ENCODE measurements at regions not wholly inside any gene's neighbourhood (a gene's known extent, or its start where the extent isn't known, plus 50 kb on each side); places are given as distances from the start of the nearest gene placed in this dataset.

DNA sequence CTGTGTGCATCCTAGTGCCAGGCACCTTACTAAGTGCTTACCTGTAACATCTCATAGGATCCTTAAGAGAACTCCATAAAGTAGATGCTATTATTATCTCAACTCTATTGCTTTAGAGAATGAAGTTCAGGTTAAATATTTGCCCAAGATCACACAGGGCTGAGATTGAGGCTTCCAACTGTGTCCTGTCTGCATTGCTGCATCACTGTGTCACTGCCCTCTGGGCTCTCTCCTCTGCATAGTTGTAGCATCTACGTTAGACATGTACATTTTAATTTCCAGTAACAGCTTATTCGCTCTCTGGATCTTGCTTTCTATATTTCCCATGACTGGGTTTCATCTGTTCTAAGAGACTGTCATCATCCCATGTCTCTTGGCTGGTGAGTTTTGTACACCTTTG is 63.6 kb upstream of the FZD8 start:
- TF ChIP-seq, protein P1, sequence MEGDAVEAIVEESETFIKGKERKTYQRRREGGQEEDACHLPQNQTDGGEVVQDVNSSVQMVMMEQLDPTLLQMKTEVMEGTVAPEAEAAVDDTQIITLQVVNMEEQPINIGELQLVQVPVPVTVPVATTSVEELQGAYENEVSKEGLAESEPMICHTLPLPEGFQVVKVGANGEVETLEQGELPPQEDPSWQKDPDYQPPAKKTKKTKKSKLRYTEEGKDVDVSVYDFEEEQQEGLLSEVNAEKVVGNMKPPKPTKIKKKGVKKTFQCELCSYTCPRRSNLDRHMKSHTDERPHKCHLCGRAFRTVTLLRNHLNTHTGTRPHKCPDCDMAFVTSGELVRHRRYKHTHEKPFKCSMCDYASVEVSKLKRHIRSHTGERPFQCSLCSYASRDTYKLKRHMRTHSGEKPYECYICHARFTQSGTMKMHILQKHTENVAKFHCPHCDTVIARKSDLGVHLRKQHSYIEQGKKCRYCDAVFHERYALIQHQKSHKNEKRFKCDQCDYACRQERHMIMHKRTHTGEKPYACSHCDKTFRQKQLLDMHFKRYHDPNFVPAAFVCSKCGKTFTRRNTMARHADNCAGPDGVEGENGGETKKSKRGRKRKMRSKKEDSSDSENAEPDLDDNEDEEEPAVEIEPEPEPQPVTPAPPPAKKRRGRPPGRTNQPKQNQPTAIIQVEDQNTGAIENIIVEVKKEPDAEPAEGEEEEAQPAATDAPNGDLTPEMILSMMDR (IDR thresholded peaks at IDR 0.05), result no peak
- no peak for TF ChIP-seq POLR2A (IDR thresholded peaks at IDR 0.05)
- DNase-seq, result no peak
- H3K4me3 ChIP-seq, result no peak overlapping the region
- no peaks in the 10 kb centered on the region for H3K27me3 ChIP-seq
- H3K4me1 ChIP-seq, result no peaks in the 10 kb centered on the region
- intact Hi-C loops (cut with DNase I; ENCODE audit: low total_unique reads), result no loop called here
- H3K36me3 ChIP-seq (ENCODE audit: low read depth, missing control alignments), result no peaks in the 10 kb centered on the region
- H3K27ac ChIP-seq, result no peak overlapping the region
- WGBS, 2 donors, result 82 to 91% methylated on average over 2 of the region's 2 CpGs
- no peaks in the 10 kb centered on the region for H3K9me3 ChIP-seq

DNA sequence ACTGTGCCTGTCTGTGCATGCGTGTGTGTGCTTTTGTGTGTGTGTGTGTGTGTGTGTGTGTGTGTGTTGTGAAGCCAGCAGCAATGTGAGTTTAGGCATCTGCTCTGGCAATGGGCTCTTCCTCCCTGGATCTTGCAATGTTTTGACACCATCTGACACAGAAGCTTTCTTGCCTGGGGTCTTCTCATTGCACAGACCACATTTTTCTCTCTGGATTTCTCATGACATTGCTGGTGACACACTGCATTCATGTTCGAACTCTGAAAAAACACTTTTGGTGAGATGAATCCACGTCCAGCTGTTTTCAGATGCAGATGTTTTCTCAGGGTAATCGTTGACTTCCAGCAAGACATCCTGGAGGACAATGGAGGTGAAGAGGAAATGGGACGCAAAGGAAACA is 63.0 kb upstream of the FZD8 start:
- Histone ChIP-seq H3K27ac (no peak overlapping the region), H3K27me3 (no peaks in the 10 kb centered on the region), H3K4me1 (no peaks in the 10 kb centered on the region), H3K4me3 (no peak overlapping the region), H3K9me3 (no peaks in the 10 kb centered on the region), H3K36me3 (ENCODE audit: low read depth, missing control alignments) (no peaks in the 10 kb centered on the region)
- no peak for DNase-seq
- no peak for TF ChIP-seq POLR2A (IDR thresholded peaks at IDR 0.05)
- TF ChIP-seq, protein P1 (IDR thresholded peaks at IDR 0.05), result no peak
- WGBS, 2 donors, result 78 to 83% methylated on average over 5 of the region's 5 CpGs
- intact Hi-C loops (cut with DNase I; ENCODE audit: low total_unique reads), result no loop called here

DNA sequence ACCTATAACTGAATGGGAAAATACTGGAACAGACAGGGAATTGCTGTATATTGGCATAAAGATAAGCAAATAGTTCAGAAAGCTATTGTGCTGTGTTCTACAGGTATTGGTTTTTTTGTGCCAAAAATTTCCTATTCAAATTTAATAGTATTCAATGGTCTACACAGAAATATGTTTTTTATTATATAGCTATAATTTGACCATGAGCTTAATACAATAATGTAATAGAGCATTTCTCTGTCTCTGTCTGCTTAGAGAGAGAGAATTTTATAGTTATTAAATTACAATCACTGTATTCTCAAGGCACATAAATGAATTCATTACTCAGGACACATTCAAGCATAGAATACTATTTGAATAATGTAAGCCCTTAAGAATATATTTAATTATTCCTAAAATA is 62.3 kb upstream of the FZD8 start:
- Histone ChIP-seq H3K4me3 (no peak overlapping the region), H3K9me3 (no peaks in the 10 kb centered on the region), H3K27ac (no peak overlapping the region), H3K4me1 (no peaks in the 10 kb centered on the region), H3K27me3 (no peaks in the 10 kb centered on the region), H3K36me3 (ENCODE audit: low read depth, missing control alignments) (no peaks in the 10 kb centered on the region)
- no peak for DNase-seq
- TF ChIP-seq, protein P1 (IDR thresholded peaks at IDR 0.05), result no peak
- TF ChIP-seq POLR2A (IDR thresholded peaks at IDR 0.05), result no peak
- intact Hi-C loops (cut with DNase I; ENCODE audit: low total_unique reads), result no loop called here

DNA sequence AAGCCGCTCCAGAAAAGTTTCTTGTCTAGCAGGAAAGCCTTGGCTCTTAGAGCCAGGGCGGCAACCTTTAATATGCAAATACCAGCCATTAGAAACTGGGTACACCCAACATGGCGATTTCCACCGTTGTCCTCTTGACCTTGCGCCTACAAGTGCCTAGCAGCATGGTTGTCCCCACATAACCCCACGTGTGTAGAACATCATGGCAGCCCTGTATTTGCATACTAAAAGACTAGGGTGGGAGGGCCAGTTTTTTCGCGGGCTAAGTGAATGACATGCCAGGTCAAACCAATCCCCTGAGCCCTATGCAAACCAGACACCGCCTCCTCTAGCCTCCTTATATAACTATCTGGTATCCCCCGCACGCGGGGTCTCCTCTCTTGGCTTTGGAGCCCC is 58.4 kb upstream of the FZD8 start:
- no peaks in the 10 kb centered on the region for H3K27me3 ChIP-seq
- intact Hi-C loops (cut with DNase I; ENCODE audit: low total_unique reads), result no loop called here
- H3K36me3 ChIP-seq (ENCODE audit: low read depth, missing control alignments), result no peaks in the 10 kb centered on the region
- H3K4me1 ChIP-seq, result no peaks in the 10 kb centered on the region
- peak overlapping the region in 1 of 2 donors; percentile 1 for H3K4me3 ChIP-seq
- 67 to 71% methylated on average over 12 of the region's 12 CpGs for WGBS, 2 donors
- no peak for DNase-seq
- no peaks in the 10 kb centered on the region for H3K9me3 ChIP-seq
- TF ChIP-seq, protein P1 (IDR thresholded peaks at IDR 0.05), result no peak
- no peak for TF ChIP-seq POLR2A (IDR thresholded peaks at IDR 0.05)
- H3K27ac ChIP-seq, result no peak overlapping the region

DNA sequence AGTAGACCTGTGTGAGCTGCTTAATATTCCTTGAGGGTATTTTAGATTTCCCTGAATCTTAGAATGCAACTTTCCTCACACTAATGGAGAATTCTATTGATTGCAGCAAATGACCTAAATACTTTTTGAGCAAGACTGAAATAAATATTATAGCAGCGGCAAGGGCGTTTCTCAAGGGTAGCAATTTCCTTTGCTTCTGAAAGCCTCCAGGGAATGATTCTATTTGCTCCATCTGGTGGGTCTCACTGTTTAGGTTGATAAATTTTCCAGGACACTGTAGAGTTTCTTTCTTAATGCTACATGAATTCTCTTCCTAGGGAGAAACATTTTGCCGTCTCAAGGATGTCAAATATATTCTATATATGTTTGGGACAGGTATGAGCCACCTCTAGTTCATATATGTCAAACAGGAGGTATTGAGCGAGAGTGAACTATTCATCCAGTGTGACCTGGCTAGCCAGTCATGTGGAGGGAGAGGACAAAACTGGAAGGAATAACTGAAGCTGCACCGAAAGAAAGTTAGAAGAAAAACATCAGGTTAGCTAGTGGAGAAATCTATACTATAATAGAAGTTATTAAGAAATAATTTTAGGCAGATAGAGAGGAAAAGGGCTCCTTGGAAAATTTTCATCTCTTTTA is 57.9 kb upstream of the FZD8 start:
- Histone ChIP-seq H3K27me3 (no peaks in the 10 kb centered on the region), H3K36me3 (ENCODE audit: low read depth, missing control alignments) (no peaks in the 10 kb centered on the region), H3K4me1 (no peaks in the 10 kb centered on the region), H3K4me3 (no peak overlapping the region), H3K27ac (no peak overlapping the region), H3K9me3 (no peaks in the 10 kb centered on the region)
- intact Hi-C loops (cut with DNase I; ENCODE audit: low total_unique reads), result no loop called here
- DNase-seq, result no peak
- WGBS, 2 donors, result 73 to 87% methylated on average over 5 of the region's 5 CpGs
- no peak for TF ChIP-seq POLR2A (IDR thresholded peaks at IDR 0.05)
- TF ChIP-seq, protein P1 (IDR thresholded peaks at IDR 0.05), result no peak
